8988T (cell line): ENCODE measurements at regions not wholly inside any gene's neighbourhood (a gene's known extent, or its start where the extent isn't known, plus 50 kb on each side); places are given as distances from the start of the nearest gene placed in this dataset.

Experiments used
- DNase-seq: peaks from one replicate; pipeline ENCODE4 v3.0.0; 2011

DNA sequence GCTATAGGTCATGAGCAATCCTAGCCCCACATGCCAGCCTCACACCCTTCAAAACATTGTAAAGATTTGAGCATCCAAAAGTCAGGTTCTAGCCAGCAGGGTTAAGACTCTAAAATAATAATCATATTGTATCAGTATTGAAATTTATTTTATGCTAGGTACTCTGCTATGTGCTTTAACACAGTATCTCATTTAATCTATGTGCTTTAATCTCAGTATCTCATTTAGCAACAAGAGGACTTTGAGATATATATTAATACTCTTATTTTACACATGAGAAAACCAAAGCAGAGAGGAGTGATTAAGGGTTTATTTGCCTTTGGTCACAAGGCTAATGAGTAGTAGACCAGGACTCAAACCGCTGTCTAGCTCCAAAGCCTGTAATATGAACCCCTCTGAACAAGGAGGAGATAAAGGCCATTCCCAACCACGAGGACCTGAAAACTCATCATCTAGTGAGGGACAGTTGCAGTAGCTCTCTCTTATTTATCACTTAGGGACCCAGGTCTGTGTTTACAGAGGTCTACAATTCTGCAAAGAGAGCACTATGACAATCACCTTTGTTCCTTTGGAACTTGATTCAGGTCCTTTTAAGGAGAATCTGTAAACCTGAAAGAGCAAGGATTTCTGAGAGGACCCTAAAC is 116.5 kb upstream of the SERTAD2 start:
- DNase-seq, result no peak

DNA sequence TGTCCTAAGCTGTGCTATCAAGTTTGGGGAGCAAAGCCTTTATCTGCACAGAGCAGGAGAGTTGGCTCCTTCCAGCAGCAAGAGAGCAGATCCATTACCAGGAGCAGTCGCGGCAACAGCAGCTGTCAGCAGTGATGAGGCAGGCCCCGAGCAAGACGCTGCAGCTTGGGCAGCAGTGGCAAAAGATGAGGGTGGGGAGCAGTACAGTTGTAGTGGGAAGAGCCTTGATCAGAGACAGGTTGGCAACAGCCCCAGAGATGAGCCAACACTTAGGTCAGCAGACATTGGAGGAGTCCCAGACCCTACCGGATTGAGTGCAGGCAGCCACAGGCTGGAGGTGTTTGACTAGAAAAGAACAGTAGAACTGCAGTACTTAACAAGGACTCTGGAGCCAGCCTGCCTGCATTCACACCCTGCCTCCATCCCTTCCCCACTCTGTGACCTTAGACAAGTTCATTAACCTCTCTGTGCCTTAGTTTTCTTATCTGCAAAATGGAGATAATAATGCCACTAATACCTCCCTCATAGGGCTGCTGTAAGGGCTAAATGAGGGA is 117.1 kb upstream of the SERTAD2 start:
- no peak for DNase-seq

DNA sequence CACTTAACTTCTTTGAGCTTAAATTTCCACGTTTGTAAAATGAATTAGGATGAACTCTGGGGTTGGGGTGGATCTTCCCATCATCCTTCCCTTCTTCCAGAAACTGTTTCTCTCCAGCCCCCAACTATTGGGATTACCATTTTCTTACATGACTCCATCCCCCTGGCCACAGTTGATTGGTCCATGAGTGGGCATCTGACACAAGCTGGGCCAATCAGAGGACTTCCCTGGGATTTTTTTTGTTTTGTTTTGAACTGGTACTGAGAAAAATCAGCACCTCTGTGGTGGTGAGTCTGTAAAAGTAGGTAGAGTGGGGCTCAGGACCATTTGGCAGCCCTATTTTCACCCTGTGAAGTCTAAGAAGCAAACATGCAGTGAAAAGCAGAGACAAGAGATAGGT is 118.0 kb upstream of the SERTAD2 start:
- DNase-seq, result no peak

DNA sequence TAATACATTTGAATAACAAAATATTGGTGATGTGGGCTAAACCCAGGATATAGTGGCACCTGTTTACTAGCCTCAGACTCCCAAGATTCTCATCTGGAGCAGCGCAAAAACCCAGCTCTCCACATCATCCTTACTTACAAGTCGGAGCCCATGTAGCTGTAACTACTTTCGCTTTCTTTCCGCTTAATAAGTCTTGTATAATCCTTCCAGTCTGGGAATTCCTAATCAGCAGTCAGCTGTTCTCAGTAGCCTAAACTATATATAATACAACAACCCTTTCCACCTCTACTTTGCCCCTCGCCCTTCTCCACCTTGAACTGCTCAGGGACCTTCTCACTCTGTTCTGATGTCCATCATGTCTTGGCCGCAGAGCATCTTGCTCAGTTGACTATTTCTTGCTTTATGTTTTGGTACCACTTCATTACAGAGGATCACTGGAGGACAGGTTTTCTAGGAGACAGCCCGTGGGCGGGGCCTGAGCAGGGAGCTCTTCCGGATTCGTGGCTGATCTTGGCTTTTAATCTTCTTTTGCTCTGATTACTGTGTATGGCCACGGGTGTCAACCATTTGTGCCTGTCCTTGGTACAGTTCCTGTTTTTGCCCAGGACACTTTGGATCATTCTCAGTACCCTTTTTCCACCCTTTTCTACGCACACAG is 119.9 kb upstream of the SERTAD2 start:
- no peak for DNase-seq

DNA sequence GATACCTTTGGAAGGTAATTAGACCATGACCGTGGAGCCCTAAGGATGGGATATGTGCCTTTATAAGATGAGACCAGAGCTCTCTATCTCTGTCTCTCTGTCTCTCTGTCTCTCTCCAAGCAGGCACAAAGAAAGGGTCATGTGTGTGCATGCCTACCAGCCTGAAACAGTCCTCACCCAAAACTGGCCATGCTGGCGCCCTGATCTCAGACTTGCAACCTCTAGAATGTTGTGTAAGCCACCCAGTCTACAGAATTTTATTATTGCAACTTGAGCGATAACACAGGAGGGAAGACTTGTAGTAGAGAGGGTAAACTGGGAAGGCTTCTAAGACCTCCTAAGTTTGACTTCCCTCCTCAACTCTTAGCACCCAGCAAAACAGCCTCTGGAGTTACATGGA is 124.1 kb upstream of the SERTAD2 start:
- DNase-seq, result no peak

GRCh38 chr2:64779117-64779690 is 125.5 kb upstream of the SERTAD2 start:
- DNase-seq, result no peak

DNA sequence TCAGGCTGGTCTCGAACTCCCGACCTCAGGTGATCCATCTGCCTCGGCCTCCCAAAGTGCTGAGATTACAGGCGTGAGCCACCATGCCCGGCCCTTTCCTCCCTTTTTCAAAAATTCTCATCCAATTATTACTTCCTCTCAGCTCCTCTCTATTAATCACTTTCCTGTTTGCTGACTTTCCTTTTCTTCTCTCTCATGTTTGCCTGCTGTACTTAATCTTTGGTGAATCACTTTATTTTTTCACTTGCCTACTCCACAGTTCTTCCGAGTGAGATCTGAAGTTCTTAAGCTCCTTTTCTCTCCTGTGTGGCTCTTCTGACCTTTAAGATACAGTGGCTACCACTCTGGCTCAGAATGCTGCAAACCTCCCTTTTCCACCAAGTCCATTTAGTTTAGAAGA is 126.3 kb upstream of the SERTAD2 start:
- no peak for DNase-seq

GRCh38 chr2:64781711-64782390 is 128.1 kb upstream of the SERTAD2 start:
- no peak for DNase-seq

- DNase-seq, result no peak
These were observed 130.7 kb upstream of the SERTAD2 start for GRCh38 chr2:64784168-64785061.

GRCh38 chr2:64785245-64785644 is 131.5 kb upstream of the SERTAD2 start:
- DNase-seq, result no peak

DNA sequence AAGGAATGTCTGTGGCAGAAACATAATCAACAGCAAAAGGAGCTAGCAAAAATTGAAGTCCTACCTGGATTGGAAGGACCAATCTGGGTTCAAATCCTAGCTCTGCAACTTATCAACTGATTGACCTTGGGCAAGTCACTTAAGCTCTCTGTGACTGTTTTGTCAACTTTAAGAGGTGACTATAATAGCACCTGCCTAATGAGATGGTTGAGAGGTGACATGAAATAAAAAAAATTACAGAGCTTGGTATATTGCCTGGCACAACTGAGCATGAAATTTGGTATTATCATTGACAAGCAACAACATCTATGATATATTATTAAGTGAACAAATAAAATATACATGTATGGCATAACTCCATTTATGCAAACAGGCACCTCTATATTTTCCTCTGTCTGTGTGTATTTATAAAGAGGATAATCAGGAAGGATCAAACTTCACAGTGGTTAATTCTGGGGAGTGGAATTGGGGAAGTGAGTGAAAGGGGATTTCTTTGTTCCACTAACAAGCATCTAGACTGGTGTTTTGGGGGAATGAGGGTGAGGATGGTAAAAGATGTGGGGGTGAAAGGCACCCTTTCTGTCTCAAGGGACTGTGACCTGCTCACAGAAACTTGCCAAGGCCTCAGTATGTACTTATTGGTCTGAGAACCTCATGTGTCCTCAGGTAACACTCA is 132.8 kb upstream of the SERTAD2 start:
- DNase-seq, result no peak

GRCh38 chr2:64787019-64787365 is 133.3 kb upstream of the SERTAD2 start:
- no peak for DNase-seq

GRCh38 chr2:64787698-64788097 is 134.0 kb upstream of the SERTAD2 start:
- DNase-seq, result no peak

- DNase-seq, result no peak
These were observed 136.0 kb upstream of the SERTAD2 start for GRCh38 chr2:64789466-64790320.

DNA sequence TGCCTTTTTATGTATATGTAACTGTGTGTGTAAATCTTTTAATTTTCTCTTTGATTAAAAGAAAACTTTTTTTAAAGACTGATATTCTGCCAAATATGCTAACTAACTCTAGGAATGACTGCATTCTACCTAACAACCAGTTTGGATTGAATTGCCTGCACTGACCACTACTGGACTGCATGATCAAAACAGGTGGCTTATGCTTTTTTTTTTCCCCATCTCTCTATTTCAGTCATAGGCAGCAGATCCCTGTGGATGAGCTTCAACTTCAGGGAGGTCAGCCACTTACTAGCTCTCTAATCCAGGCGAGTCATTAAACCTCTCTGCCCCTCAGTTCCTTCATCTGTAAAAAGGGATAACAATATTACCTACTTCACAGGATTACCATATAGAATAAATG is 138.6 kb upstream of the SERTAD2 start:
- DNase-seq, result no peak

DNA sequence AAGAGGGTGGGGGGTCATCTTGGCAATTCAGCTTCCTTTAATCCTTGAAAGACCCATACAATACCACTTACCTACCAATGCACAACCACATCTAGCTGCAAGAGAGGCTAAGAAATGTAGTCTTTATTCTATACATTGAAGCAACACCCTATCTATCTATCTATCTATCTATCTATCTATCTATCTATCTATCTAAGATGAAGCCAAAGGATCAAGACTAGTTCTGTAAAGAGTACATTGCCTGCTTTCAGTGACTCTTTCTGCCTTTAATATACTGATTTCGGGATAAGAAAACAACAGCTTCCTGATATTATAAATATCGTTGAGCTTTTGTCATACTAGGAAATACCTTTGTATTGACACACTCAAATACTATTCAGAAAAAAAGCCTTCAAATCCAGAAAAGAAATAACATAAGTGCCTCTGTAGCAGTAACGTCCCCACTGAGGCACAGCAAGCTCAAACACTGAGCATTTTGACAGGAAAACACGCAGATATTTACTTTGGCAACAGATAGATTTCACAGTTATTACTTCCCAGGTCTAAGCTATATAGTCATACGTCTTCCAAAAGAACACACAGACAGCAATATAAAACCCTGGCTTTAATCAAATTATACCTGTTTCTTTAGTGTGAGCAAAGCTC is 139.4 kb upstream of the SERTAD2 start:
- DNase-seq, result no peak

DNA sequence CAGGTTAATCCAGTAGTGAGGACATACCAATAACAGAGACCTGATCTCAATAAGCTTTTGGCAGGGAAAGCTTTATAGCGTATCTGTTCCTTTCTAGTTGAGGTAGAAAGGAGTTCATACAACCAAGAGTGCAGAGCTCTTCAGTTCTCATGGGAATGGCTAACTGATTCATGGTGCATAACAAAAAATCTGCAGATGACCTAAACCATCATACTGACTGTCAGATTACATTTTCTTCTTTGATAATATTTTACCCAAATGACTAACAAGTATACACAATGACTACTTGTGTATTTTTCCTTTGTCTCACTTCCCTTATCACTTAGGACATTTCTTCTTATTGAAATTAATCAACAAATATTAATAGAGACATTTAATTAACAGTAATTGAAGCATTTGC is 140.0 kb upstream of the SERTAD2 start:
- no peak for DNase-seq

DNA sequence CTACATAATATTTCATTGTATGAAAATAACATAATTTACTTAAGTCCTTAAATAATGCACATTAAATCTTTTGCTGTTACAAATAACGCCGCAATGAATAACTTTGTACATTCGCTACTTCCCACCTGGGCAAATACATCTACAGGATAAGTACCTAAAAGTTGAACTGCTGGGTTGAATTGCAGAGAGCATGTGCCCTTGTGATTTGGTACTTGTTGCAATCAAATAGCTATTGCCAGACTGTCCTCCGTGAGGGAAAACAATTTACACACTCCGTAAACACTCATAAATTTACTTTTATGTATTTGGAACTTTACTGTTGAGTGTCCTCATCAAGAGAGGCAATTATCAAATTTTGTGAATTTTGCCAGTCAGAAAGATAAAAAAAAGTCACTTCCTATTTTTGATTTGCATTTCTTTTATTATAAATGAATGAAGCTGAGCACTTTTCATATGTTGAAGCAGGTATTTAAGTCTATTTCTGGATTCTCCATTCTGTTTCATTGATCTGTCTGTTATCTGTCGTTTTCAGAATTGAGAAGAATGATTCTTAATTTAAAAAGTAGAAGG is 140.8 kb upstream of the SERTAD2 start:
- DNase-seq, result no peak

- DNase-seq, result no peak
These were observed 141.4 kb upstream of the SERTAD2 start for GRCh38 chr2:64795024-64795592.

DNA sequence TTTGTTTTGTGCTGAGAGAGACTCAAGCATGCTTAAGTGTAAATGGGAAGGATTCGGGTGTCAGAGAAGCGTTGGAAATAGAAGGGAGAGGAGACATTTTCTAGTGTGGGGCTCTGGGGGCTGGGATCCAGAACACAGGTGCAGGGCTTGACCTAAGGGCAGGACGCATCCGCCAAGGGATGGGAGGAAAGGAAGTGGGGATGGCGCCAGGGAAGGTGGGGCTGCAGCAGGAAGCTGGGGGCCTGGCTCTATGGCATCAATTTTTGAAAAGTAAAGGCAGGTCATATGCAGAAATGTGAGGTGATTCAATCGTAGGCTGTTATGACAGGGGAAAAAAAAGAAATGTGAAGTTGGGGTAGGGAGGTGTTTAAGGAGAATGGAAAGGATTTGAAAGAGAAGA is 143.2 kb upstream of the SERTAD2 start:
- DNase-seq, result no peak
